Endothelial cell of umbilical vein (primary cell): ENCODE measurements at regions not wholly inside any gene's neighbourhood (a gene's known extent, or its start where the extent isn't known, plus 50 kb on each side); places are given as distances from the start of the nearest gene placed in this dataset.

Source experiments
- EZH2 ChIP-seq: IDR thresholded peaks from 2 replicates; pipeline ENCODE4 v1.6.1; 2012; ENCODE audit warnings: borderline replicate concordance, low read depth, mild to moderate bottlenecking, moderate library complexity, low read length, inconsistent platforms; ENCODE audit not compliant: severe bottlenecking
- FOS ChIP-seq: IDR thresholded peaks from 2 replicates; pipeline ENCODE4 v1.6.1; 2011; ENCODE audit warnings: mild to moderate bottlenecking, low read length, moderate library complexity, borderline replicate concordance; ENCODE audit not compliant: insufficient read depth
- MAX ChIP-seq: IDR thresholded peaks from 2 replicates; pipeline ENCODE4 v1.6.1; 2011; ENCODE audit not compliant: insufficient read depth, insufficient read length
- POLR2AphosphoS5 ChIP-seq: IDR thresholded peaks from 2 replicates; pipeline ENCODE4 v1.6.1; 2012; ENCODE audit warnings: low read depth, mild to moderate bottlenecking, control low read depth, low read length, moderate library complexity; ENCODE audit not compliant: insufficient read depth
- TF ChIP-seq, protein P1 (sequence below), 2 donors: IDR thresholded peaks; 1 replicate in 1 of 2; 2 replicates in 1 of 2; pipeline ENCODE4 v1.5.1; 2011; ENCODE audit warnings: low read length in 2 of 2, mild to moderate bottlenecking in 2 of 2, moderate library complexity in 2 of 2, control low read depth in 1 of 2, inconsistent platforms in 1 of 2, low read depth in 1 of 2; ENCODE audit not compliant: insufficient read depth in 1 of 2; ENCODE audit errors: extremely low read depth in 1 of 2

DNA sequence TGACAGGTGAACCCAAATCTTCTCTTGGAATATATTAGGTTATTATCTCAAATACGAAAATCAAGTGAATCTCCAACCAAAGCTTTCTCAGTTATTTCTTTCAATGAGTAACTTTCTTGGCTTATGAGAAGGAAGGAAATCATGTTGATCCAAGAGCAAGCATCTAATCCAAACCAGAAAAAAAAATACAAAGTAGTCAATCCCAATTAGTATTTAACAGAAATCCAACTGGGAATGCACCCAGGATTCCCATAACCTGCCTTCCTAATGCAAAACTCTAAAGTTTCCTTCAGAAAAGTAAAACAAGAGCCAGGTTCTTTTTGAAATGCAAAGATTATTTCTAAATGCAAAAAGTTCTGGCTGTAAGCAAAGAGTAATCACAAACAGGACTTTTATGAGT is 289.3 kb downstream of the SHOX2 start:
- TF ChIP-seq, protein P1, sequence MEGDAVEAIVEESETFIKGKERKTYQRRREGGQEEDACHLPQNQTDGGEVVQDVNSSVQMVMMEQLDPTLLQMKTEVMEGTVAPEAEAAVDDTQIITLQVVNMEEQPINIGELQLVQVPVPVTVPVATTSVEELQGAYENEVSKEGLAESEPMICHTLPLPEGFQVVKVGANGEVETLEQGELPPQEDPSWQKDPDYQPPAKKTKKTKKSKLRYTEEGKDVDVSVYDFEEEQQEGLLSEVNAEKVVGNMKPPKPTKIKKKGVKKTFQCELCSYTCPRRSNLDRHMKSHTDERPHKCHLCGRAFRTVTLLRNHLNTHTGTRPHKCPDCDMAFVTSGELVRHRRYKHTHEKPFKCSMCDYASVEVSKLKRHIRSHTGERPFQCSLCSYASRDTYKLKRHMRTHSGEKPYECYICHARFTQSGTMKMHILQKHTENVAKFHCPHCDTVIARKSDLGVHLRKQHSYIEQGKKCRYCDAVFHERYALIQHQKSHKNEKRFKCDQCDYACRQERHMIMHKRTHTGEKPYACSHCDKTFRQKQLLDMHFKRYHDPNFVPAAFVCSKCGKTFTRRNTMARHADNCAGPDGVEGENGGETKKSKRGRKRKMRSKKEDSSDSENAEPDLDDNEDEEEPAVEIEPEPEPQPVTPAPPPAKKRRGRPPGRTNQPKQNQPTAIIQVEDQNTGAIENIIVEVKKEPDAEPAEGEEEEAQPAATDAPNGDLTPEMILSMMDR (IDR thresholded peaks at IDR 0.05; ENCODE audit: extremely low read depth in 1 of 2, insufficient read depth in 1 of 2, low read depth in 1 of 2, low read length in 2 of 2), result no peak
- TF ChIP-seq EZH2 (no peak), FOS (no peak), MAX (no peak), POLR2AphosphoS5 (no peak)
